TTC549 (cell line): ENCODE measurements at regions not wholly inside any gene's neighbourhood (a gene's known extent, or its start where the extent isn't known, plus 50 kb on each side); places are given as distances from the start of the nearest gene placed in this dataset.

Experiments used
- FAIRE-seq: peaks from 2 replicates; lab custom pipeline; 2012; peaks lifted over from hg19 to GRCh38; lab: Jason Lieb, UNC

DNA sequence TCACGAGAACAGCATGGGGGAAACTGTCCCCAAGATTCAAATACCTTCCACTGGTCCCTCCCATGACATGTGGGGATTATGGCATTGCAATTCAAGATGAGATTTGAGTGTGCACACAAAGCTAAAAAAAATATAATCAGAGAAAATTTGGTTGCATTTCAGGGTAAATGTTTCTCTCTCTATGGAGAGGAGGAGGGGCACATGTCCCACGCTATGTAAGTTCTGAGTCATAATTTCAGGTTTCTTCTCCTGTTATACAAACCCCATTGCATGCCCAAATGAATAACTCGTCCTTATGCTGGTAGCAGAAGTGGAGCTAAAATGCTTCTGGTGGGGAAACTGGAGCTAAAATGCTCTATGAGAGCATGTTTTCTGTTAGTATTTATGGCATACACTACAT lies 209.7 kb upstream of the DCBLD2 start:
- no peak for FAIRE-seq

DNA sequence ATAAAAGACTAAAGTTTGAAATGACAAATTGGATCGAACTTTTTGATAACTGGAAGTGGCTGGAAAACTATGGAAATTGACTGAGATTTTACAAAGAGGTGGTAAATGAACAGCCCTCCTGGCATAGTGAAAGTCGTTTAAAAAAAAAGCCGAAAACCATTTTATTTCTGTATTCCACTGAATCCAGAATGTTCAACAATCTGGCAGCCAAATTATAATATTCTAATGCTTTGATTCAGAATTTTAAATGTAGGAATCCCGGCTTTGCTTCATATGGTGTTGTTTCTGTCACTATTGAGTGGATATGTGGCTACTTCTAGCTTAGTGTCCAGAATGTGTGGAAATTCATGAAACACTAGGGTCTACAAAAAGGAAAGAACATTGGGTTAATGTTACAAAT lies 208.9 kb upstream of the DCBLD2 start:
- no peak for FAIRE-seq

DNA sequence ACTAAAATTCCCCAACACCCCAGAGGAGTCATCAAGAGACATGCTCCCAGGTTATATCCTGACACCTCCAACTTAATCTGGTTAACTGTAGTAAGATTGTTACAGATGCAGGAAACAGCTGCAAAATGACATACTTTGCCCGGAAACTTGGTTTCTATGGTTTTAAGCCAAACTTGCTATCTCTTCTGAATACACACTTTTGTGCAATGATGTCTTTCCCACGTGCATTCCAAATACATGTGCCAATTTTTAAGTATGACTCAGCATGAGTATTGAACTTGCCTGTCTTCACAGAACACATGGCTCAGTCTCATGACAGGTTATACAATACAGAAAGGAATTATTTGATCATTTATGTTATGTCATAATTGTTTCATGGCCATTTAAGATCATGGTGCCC lies 207.0 kb upstream of the DCBLD2 start:
- no peak for FAIRE-seq

DNA sequence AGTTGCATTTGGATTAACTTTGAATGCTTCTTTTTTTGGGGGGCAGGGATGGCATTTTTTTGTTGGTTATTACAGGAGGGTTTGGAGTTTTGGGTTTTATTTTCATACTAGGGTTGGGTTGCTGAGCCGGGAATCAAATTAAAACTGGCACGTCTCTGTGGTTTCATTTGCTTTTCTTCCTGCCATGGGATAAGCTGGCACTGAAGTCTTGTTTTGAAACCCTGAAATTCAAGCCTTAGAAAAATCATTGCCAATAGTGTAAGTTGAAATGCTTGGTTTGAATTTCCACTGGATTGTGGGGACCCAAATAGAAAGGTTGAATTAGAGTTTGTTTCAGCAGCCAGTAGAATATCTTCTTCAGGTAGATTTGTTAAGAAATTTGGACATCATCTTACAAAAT lies 193.1 kb upstream of the DCBLD2 start:
- FAIRE-seq: no peak

DNA sequence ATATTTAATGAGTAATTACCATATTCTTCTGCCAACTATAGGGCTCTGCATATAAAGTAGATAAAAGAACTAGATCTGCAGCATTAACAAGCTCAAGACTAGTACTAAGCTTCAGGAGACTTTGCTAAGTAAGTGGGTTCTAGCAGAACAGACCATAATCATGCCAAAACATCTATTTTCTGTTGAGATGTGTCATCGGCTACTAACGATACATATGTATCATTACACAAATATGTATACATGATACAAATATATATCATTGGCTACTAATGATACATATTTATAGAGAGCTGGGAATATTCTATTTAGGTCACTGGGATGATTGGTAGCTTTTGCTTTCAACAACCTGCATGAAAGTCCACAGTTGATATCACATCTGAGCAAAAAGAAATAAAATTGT lies 185.8 kb upstream of the DCBLD2 start:
- no peak for FAIRE-seq

DNA sequence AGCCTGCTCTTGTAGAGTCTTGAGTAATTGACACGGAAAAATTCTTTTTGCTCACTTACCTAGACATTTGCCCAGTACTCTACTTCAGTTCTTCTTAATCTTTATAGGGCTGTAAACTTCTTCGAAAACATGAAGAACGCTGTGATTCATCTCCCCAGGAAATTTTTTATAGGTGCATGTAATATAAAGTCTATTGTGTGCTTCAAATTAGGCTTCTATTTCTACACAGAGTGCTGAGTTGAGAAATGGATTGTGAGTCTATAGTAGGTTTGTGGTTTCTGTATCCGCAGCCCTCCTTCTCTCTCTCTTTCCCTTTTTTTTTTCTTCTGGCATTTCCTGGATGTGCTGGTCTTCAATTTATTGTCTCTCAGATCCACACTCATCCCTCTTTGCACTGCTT lies 183.3 kb upstream of the DCBLD2 start:
- FAIRE-seq: no peak

DNA sequence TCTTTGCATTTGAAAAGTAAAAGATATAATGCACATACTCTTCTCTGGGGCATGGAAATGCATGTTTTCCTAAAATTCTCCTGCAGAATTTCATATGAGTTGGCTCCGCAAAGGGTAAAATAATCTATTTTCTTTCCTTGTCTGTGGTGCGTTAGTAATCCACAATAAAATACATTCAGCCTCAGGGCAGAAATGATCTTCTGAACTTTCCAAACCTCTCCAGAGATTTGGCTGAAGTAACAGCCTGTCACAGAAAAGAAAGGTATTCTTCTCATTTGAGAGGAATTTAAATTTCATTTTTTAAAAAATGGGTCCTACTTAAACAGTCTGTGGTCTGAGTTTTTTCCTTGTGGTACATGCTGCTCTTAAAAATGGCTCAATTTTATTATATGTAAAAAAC lies 182.7 kb upstream of the DCBLD2 start:
- FAIRE-seq: no peak

DNA sequence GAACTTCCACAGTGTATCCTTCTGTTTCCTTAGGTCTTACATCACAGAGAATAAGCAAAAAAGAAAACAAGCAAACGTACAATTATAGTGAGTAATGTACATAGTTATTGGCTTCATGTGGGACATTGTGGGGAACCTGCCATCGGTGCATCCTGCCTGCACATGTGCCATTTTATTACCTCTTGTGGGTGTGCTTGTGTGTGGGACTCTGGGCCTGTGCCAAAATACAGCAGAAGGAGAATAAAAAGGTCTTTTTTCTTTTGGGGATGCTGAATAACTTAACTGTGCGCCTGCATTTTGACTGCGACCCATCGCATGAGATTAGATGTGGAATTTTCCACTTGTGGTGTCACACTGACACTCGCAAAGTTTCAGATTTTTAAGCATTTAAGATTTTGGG lies 169.6 kb upstream of the DCBLD2 start:
- FAIRE-seq: no peak

DNA sequence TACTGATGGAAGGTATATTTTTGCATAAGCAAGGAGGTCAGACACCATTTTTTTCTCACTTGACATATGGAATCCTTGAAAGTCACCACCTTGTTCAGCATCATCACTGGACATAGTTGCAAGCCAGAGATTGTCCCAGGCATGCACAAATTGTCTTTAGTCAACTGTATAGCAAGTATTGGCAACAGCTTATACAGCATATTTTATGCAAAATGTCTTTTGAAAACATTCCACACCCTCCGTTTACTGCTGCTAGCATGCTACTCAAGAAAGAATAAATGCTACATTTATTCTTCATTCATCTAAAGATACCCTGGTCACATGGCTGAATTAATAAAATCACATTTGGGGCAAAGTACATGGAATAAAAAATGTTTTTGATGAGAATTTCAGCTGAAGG lies 168.5 kb upstream of the DCBLD2 start:
- FAIRE-seq: no peak

DNA sequence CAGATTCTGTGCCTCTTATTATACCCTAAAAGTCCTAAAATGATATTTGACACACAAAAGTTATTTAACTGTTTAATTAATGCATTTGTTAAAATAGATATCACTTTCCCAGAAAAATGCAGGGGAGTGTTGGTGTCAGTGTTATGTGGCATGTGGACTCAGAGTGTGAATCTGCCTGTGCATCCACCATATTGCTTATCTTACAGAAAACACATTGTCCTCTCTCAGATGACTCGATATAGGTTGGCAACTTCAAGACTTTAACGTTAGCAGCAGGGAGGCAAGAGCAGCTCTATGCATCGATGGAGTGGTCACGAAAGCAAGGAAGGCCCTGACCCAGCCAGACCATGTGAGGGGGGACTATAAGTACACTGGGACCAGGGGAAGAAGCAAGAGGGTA lies 165.4 kb upstream of the DCBLD2 start:
- FAIRE-seq: no peak

DNA sequence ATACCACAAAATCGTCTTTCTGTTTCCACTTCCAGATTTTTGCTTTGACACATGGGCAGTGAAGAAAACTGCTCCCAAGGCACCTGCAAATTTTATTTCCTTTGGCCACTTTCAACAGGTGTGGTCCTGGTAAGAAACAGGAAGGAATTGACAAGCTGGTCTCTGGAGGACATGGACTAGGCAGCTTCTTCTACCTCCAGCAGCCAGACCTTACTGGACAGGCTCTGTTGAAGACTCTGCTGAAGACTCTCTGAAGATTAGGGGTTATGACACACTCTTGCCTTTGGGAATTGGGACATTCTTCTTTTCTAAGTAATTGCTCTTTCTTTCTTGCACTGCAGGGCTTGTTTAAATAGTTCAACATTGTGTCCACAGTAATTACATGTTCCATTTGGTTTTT lies 147.7 kb upstream of the DCBLD2 start:
- FAIRE-seq: no peak

DNA sequence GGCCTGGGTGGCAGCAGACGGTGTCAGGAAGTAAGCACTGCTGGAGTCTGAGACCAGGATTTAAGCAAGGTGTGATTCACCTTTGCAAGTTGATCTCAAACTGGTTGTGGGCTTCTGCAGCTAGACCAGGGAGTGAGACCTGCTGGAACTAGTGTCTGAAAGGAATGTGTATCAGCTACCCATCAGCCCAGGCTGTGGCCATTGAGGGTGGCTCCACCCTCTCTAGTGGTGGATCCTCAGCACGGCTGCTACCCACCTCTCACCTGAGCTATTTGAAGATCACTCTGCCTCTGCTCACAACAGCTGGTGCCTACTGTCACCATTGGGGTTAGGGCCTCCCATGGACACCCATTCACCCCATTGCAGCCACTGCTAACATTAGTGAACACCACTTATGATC lies 140.3 kb upstream of the DCBLD2 start:
- FAIRE-seq: no peak

DNA sequence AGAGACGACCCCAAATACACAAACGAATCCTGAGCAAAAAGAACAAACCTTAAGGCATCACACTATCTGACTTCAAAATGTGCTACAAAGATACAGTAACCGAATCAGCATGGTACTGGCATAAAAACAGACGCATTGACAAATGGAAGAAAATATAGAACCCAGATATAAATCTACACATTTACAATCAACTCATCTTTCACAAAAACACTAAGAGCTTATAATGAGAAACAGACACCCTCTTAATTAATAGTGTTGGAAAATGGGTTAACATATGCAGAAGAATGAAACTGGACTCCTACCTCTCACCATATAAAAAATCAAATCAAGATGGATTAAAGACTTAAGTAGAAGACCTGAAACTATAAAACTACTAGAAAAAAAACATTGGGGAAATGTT lies 130.3 kb upstream of the DCBLD2 start:
- no peak for FAIRE-seq

DNA sequence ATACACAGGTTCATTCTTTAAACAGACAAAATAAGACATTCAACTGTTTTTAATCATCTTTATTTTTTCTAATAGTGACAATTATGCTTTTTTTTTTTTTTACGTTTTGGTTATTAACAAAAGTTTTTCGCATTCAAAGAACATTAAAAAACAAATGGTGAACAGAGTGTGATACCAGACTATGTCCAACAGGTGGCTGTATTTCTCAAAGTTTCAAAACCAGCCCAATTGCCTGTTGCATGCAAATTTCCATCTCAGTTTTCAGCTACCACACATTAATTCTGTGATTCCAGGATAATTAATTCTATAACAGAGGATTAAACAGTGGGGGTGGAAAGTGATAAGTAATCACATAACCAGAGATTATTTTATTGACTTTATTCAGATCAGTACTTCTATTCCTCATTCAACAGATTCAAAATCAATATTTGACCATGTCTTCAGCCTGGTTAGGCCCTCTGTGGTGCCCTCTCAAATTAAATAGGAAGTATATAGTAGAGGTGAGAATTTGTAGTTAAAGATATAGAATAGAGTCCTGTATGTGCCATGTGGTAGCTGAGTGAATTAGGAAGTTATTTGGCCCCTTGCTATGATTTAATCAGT lies 122.2 kb upstream of the DCBLD2 start:
- FAIRE-seq: peak; percentile 89

DNA sequence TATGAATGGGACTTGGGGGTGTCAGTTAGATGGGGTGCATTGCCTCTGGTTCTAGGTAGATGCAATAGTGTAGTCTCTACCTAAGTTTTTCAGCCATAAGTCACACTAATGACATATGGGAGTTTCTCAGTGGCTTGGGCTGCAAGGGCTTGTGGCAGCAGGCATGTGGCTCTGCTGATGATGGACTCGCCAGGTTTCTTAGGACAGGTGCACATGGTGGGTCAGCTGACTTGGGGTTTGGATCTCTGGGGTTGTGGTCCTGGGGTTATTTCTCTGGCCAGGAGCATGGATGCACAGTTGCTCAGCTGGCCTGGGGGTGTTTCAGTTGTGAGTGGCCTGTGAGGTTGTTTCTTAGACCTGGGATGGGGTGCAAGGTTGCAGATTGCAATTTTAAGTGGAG lies 120.0 kb upstream of the DCBLD2 start:
- no peak for FAIRE-seq

DNA sequence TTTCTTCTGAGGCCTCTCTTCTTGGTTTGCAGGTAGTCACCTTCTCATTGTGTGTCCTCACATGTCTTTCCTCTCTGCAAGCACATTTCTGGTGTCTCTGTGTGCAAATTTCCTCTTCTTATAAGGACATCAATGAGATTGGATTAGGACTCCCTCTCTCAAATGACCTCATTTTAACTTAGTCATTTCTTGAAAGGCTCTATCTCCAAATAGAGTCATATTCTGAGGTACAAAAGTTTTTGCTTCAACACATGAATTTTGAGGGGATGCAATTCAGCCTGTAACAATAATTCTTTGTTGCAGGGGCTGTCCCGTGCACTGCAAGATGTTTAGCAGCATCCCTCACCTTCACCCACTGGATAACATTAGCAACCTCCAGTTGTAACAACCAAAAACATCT lies 115.0 kb upstream of the DCBLD2 start:
- FAIRE-seq: no peak

DNA sequence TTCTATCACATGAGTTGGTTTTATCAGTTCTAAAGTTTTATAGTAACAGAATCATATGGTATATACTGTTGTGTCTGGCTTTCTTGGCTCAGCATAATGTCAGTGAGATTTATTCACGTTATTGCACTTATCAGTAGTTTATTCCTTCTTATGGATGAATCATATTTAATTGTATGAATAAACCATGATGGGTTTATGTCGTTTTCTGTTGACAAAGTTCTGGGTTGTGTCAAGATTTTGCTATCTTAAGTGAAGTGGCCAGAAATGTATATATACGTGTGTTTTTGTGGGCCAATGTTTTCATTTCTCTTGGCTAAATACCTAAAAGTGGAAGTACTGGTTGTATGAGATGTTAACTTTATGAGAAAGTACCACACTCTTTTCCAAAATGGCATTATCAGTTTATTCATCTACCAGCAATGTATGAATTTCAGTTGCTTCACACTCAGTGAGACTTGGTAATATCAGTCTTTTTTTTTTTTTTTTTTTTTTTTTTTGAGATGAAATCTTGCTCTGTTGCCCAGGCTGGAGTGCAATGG lies 112.4 kb upstream of the DCBLD2 start:
- FAIRE-seq: no peak

DNA sequence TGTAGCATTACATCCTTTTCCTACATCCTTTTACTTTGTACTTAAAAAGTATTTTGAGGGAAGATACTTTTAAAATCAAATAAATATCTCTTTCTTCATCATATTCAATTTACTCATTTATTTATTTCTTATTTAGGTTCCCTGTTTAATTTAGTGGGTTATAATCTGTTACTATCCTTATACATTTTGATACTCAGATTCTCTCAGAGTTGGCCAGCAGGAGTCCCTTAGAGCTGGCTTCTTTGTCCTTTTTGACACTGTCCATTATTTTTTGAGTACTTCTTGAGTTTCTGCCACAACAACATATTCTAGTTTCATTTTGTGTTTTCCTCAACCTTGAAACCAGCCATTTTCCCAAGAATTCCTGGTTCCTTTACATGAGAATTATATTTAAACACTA lies 111.6 kb upstream of the DCBLD2 start:
- FAIRE-seq: no peak

DNA sequence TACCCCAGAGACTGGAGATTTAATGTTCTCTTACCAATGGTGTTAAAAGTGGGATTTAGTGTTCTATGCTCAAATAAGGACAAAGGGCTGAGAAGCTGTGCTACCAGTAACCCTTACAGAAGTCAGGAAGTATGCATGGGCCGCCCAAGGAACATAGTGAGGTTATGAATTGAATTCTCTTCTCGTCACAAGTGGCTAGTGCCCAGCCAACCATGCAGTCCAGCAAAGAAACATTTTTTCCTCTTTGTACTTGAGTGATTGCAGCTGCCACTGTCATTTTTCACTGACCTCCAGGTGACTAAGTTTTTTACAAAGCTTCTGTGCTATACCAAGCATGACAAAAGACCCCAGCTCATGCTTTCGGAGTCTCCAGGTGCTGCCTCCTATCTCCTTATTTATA lies 110.6 kb upstream of the DCBLD2 start:
- FAIRE-seq: no peak

DNA sequence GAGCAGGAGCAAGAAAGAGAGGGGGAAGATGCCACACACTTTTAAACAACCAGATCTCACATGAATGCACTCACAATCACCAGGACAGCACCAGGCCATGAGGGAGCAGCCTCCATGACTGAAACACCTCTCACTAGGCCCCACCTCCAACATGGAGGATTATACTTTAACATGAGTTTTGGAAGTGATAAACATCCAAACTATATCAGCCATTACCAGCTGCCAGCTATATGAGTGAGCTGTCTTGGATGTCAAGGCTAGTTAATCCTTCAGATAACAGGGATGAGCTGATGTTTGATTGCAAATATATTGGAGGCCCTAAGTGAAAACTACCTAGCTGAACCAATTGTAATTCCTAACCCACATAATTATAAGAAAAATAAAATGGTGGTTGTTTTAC lies 108.4 kb upstream of the DCBLD2 start:
- FAIRE-seq: no peak

DNA sequence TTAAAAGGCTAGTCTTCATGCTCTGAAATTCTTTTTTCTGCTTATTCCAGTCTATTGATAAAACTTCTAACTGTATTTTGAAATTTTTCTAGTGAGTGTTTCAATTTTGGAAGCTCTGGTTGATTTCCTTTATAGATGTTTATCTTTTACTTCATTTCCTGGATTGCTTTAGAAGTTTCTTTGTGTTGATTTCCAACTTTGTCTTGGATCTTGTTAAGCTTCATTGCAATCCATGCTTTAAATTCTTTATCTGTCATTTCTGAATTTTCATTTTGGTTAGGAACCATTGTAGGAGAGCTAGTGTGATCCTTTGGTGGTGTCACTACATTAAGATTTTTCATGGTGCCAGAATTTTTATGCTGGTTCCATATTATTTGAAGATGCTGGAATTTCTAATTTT lies 105.2 kb upstream of the DCBLD2 start:
- FAIRE-seq: no peak

DNA sequence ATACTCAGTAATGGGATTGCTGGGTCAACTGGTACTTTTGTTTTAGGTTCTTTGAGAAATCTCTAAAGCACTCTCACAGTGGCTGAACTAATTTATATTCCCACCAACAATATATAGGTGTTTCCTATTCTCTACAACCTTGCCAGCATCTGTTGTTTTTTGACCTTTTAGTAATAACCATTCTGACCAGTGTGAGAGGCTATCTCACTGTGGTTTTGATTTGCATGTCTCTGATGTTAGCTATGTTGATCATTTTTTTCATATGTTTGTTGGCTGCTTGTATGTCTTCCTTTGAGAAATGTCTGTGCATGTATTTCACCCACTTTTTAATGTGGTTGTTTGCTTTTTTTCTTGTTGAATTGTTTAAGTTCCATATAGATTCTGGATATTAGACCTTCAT lies 98.2 kb upstream of the DCBLD2 start:
- FAIRE-seq: no peak

DNA sequence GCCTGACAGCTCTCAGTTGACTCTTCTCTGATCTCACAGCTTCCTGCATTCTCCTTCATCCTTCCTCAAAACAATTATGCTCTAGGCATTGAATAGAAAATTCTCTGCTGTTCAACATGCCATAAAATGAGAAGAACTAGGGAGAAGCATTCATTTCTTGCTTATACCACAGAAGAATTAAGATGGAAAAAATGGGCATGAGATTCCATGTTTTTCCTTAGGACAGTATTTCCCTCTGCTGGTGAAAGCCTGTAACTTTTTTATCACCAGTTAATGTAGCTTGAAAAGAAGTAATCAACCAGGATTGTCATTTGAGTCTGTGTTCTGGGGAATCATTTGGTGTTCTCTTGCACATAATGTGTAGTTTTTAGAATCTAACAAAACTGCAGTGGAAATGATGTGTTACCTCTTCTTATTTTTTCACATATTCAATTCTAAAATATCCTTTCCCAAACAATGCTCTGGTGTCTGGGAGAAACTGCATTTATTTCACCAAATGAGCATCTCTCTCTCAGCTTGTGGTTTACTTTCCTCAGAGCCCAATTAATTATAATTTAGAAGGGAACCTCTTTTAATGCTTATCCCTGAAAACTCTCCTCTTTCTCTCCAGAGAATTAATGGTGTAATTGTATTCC lies 92.8 kb upstream of the DCBLD2 start:
- peak; percentile 65 for FAIRE-seq

DNA sequence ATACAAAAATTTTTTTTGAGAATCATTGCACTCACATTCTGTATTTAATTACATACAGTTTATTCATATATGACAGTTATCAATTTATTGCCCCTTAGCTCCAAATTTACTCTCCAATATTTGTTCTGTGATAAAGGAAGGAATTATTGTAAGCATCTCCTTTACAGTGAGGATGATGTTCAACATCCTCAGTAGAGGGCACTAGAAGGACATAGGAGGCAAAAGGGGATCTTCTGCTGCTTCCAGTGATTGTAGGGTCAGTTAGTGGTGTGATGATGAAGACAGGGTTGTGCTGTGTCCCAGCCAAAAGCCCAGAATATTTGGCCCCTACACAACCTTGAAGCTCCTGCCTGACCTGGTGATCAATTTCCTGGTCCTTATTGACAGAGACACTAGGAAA lies 89.9 kb upstream of the DCBLD2 start:
- no peak for FAIRE-seq

DNA sequence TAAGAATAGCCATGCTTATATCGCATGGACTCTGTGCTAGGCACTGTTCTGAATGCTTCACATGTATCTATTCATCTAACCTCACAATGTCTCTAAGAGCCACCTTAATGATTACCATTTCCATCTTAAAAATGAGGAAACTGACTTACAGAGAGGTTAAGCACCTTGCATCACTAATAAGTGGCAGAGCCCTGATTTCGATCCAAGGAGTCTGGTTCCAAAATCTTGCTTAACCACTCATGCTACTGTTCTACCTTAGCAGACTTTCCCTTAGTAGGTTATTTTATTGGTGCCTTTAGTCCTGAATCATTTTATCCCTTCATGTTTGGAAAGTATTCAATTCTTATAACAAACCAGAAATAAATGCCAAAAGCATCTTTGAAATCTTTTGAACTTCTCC lies 89.2 kb upstream of the DCBLD2 start:
- no peak for FAIRE-seq
